A172 (cell line): ENCODE measurements at regions not wholly inside any gene's neighbourhood (a gene's known extent, or its start where the extent isn't known, plus 50 kb on each side); places are given as distances from the start of the nearest gene placed in this dataset.
"Not testable (repeated sequence)": the region's sequence is repeated elsewhere in the genome, so short reads cannot be mapped to it uniquely, and the experiment has no call there.

Experiments
- DNase-seq: peaks from one replicate; pipeline ENCODE4 v3.0.0-alpha.2; 2015; ENCODE audit warnings: low spot score

- no peak for DNase-seq
These were observed 59.7 kb downstream of the TEX35 start for GRCh38 chr1:178572604-178573003.

- no peak for DNase-seq
These were observed 60.4 kb downstream of the TEX35 start for GRCh38 chr1:178573330-178573729.

GRCh38 chr1:178574345-178574744 lies 61.4 kb downstream of the TEX35 start:
- DNase-seq: no peak

GRCh38 chr1:178575611-178576361 lies 62.9 kb downstream of the TEX35 start:
- no peak for DNase-seq

DNA sequence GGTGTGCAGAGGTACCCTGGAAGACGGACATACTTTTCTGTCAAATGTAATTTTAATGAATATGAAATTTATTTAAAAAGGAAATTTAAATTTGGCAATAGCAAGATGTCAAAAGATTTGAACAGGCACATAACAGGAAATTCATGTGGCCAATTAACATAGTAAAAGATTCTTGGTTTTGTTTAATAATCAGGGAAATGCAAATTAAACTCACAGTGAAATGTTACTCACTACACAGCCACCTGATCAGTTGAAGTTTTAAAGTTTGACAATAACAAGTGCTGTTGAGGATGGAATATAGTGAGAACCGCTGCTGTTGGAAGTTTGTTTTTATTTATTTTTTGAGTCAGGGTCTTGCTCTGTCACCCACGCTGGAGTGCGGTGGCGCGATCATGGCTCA lies 63.9 kb downstream of the TEX35 start:
- no peak for DNase-seq

DNA sequence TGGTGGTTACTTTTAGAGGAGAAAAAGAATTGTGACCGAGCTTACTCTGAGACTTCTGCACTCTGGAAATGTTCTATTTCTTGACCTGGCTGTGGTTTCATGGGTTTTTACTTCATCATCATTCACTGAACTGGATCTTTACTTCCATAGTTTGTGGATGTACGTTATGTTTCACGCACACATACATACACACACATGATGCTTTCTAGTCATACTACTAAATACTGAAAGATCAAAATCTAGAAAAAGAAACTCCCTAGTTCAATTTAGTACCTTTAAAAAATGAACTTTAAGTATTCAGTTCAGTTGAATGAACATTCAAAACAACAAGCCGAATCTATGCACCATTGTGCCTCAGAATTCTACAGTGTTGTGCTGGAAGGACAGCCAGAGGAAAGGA lies 65.0 kb downstream of the TEX35 start:
- no peak for DNase-seq

DNA sequence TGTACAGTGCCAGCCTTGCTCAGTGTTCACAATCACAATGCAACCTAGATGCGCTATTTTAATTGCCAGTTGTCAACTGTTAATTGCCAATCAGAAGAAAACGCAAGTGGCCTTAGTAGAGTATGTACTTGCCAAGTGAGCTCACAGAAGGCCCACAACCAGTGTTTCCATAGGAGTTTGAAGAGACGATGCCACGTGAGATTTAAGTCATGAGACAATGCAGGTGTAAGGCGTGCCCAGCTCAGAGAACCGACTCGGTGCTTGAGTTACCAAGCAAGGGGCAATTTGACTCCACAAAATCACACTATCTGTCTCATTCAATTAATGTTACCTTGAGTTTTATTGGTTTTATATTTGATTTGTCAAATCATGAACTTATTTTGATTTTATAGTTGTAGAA lies 65.6 kb downstream of the TEX35 start:
- no peak for DNase-seq

DNA sequence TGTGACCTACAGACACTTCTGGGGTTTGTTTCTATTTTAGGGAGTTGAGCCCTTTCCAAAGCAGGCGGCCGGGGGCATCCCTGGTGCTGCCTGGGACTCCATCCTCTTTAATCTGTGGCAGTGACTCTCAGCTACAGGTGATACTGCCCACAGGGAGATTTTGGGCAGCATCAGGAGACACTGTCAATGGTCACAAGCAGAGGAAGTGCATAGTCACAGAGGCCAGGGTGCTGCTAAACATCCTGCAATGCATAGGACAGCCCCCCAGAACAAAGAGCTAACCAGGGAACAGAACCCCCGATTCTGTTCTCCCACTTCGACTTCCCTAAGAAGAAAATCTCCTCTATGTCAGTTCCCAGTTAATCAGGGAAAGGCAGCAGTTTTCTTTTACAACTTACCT lies 66.2 kb downstream of the TEX35 start:
- DNase-seq: no peak

DNA sequence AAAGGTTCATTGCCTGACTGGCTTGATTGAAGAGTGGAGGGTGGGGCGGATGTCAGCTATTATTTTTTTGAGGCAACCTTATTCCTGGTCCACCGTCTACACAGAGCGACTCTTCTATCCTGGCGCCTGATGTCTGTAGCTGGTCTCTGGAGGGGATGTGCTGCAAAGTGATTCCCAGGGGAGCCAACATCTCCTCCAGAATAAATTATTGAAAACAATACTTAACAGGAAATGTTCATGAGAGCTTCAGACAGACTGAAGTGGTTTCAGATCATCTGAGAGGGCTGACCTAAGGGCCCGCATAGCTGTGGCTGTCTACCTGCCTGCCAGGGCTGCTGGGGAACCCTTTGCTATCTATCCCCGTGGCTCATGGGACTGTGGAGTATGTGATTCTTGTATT lies 66.7 kb downstream of the TEX35 start:
- DNase-seq: no peak

- DNase-seq: no peak
These were observed 67.2 kb downstream of the TEX35 start for GRCh38 chr1:178580096-178580495.

DNA sequence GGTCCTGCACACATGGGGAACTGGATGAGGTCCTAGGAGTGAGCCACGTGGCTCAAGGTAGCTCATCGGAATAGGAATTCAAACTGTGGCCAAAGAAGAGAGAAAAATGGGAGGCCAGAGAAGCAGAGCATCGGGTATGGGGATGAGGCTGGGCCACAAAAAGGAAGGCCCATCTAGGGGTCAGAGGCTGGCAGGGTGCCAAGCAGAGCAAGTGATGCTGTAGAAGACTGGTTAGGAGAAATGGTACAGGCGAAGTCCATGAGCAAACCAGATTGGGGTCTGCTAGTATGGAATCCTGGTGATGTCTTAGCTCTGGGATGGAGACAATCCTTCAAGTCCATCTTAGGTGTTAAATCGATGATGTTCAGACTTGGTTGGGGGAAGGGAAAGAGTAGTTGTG lies 68.0 kb downstream of the TEX35 start:
- DNase-seq: no peak

- no peak for DNase-seq
These were observed 68.7 kb downstream of the TEX35 start for GRCh38 chr1:178581351-178582303.

- DNase-seq: no peak
These were observed 74.2 kb downstream of the TEX35 start for GRCh38 chr1:178587096-178587495.

DNA sequence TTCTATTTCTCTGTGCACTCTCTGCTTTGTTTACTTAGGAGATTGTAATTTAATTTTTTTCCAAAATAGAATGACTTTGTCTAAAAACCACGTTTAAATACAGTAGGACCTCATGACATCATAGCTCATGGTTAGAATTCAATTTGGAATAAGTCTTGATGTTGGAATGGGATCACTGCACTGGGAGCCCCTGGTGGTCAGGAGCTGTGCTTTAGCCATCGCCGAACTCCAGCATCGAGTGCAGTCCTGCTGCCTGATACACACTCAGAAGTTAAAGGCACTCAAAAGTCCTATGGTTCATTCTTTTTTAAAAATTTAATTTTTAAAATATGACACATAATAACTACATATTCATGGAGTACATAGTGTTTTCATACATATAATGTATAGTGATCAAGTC lies 75.1 kb downstream of the TEX35 start:
- DNase-seq: no peak

GRCh38 chr1:178589042-178589441 lies 76.1 kb downstream of the TEX35 start:
- not testable (repeated sequence) for DNase-seq

DNA sequence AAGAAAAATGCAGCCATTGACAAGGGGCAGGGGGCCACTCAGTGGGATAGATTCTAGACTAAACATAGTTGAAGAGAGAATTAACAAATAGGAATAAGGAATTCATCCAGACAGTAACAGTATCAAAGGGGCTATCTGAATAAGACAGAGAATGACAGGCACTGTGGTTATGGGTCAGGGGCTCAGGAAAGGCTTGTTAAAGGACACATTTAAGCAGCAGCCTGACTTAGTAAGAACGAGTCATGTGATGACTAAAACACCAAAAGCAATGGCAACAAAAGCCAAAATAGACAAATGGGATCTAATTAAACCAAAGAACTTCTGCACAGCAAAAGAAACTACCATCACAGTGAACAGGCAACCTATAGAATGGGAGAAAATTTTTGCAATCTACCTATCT lies 78.9 kb downstream of the TEX35 start:
- not testable (repeated sequence) for DNase-seq

GRCh38 chr1:178593515-178593914 lies 80.6 kb downstream of the TEX35 start:
- DNase-seq: no peak

- DNase-seq: no peak
These were observed 81.2 kb downstream of the TEX35 start for GRCh38 chr1:178594133-178594532.

GRCh38 chr1:178595491-178595890 lies 82.6 kb downstream of the TEX35 start:
- DNase-seq: no peak

DNA sequence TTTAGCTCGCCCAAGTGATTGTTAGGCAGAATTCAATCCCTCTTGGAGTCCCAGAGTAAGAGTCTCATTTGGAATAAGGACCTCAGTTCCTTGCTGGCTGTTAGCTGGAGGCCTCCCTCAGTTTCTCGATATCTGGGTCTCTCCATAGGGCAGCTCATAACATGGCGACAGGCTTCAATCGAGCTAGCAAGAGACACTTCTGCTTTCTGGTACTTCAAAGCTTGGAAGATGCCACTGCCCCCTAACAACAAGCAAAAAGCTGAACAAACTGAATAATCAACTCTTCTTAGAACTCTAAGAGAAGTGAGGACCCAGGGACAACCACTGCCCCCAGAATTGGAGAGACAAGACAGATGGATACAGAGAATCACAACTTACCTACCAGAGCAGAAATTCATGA lies 86.2 kb downstream of the TEX35 start:
- DNase-seq: no peak

DNA sequence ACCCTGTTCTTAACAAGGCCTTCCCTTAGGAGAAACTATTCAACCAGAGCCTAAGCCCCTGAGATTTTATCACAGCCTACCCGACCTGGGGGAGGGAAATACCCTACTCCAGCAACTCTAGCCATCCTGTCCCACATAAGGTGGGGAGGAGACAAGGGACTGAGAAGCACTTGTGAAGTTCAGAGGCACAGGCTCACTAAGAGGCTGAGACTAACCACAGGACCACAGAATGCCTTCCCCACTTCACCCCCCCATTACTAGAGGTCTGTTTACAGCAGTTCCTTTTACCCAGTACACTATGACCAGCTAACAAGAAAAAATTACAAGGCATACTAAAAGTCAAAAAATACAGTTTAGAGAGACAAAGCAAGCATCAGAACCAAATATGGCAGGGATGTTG lies 86.8 kb downstream of the TEX35 start:
- no peak for DNase-seq

DNA sequence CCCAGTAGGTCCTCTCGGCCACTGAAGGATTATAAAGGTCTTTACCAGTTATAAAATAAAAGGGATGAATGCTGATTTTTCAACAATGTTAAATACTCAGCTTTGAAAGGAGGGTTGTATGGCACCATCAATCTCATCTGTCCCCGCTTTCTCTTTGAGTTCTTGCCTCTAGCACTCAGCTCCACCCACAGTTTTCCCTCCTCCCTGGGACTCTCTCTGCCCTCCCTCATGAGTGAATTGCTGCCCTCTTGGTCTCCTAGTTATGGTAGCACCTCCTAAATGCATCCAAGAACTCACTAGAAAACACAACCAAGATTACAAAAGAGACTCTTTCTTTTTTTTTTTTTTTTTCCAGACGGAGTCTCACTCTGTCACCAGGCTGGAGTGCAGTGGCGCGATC lies 91.0 kb downstream of the TEX35 start:
- no peak for DNase-seq

DNA sequence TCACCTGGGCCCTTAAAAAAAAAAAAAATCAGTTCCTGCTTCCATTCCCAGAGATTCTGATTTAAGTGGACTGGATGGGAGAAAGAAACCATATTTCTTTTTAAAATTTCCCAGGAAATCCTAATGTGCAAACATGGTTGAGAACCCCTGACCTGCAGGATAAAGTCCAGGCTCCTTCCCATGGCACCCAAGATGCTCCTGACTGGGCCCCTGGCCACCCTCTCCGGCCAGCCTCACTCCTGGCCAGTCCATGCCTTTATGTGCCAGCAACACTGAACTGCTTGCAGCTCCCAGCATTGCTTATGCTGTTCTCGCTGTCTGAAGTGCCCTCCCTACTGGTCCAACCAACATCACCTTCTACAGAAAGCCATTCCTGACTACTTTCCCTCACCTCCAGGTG lies 93.9 kb downstream of the TEX35 start:
- no peak for DNase-seq
